ENCODE measurements at regions not wholly inside any gene's neighbourhood (a gene's known extent, or its start where the extent isn't known, plus 50 kb on each side); places are given as distances from the start of the nearest gene placed in this dataset.

DNA sequence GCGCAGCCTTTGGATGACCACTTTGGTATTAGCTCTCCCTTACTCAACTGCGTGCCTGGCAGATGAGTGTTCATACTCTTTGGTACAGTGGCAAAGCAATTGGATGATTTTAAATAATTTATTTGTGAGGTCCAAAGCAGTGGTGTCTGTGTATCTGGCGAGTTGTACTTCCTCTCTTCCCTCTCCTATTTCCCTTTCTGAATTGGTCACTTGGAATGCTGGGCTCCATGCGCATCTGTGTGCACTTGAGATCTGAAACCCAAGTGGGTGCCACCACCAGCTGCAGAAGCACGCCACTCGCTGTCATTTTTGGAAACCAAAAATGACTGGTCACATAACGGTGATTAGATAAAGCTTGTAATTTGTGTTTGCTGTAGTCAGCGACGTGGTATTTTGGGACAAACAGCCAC lies 386.0 kb upstream of the KLF4 start:
- TF ChIP-seq, protein P1, sequence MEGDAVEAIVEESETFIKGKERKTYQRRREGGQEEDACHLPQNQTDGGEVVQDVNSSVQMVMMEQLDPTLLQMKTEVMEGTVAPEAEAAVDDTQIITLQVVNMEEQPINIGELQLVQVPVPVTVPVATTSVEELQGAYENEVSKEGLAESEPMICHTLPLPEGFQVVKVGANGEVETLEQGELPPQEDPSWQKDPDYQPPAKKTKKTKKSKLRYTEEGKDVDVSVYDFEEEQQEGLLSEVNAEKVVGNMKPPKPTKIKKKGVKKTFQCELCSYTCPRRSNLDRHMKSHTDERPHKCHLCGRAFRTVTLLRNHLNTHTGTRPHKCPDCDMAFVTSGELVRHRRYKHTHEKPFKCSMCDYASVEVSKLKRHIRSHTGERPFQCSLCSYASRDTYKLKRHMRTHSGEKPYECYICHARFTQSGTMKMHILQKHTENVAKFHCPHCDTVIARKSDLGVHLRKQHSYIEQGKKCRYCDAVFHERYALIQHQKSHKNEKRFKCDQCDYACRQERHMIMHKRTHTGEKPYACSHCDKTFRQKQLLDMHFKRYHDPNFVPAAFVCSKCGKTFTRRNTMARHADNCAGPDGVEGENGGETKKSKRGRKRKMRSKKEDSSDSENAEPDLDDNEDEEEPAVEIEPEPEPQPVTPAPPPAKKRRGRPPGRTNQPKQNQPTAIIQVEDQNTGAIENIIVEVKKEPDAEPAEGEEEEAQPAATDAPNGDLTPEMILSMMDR (IDR thresholded peaks at IDR 0.05; ENCODE audit: unreplicated experiment) = no peak
- ChIA-PET CTCF (interaction anchor here (0.5 to 1.2 kb wide), 3 partner anchors 9 to 47 kb away, joined by 3 to 4 read pairs (median 3); no protein-coding TSS in a partner anchor), POLR2A (interaction anchor here (0.6 to 0.7 kb wide), 2 partner anchors 14 to 142 kb away, joined by 3 to 4 read pairs; no protein-coding TSS in a partner anchor)
- DNase-seq (ENCODE audit: unreplicated experiment) = no peak
- Mint-ChIP-seq H3K4me1 (ENCODE audit: insufficient read depth, unreplicated experiment) (peaks cover 8% of the 10 kb centered on the region), H3K27ac (ENCODE audit: low read depth, unreplicated experiment) (no peak overlapping the region), H3K27me3 (ENCODE audit: insufficient read depth, unreplicated experiment) (no peaks in the 10 kb centered on the region), H3K4me3 (ENCODE audit: unreplicated experiment) (no peak overlapping the region), H3K36me3 (ENCODE audit: insufficient read depth, unreplicated experiment) (peaks cover 6% of the 10 kb centered on the region), H3K9me3 (ENCODE audit: unreplicated experiment) (peaks cover 8% of the 10 kb centered on the region)
- intact Hi-C loops (cut with micrococcal nuclease) = no loop called here
- BruUV-seq (replicated peaks) = no TSS peak

DNA sequence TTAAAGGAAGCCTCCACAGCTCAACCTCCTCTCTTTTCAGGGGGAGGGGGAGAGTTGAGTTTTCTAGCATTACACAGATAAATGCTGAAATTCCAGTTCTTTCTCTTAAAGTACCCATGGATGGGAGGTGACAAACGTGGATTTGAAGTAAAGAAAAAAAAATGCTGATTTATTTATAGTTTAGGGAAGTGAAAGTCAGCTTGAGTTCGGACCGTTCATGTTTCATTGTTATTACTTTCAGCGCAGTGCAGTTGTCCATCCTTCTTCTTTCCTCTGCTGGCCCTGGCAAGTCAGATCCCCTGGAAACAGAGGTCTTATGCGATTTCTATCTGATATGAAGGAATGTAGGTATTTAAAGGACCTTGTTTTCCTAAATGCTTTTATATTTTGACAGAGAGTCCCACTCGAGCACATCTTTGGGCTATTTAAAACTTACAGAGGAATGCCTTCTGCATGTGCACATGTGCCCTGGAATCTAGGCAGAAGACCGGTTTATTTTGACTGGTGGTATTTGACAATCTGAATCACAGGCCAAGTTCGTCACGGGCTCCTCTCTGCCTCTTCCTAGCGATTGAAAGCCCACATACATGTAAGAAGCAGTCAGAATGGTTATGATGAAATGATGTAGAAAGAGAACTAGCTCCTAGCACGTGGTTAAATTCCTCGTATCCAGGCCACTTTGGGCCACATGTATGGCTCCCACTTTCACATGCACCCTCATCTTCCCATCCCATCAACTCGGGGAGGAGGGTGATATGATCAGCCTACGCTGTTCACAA lies 385.2 kb upstream of the KLF4 start:
- Mint-ChIP-seq H3K27me3 (ENCODE audit: insufficient read depth, unreplicated experiment) (no peaks in the 10 kb centered on the region), H3K4me3 (ENCODE audit: unreplicated experiment) (no peak overlapping the region), H3K4me1 (ENCODE audit: insufficient read depth, unreplicated experiment) (peaks cover 9% of the 10 kb centered on the region), H3K9me3 (ENCODE audit: unreplicated experiment) (peaks cover 8% of the 10 kb centered on the region), H3K36me3 (ENCODE audit: insufficient read depth, unreplicated experiment) (peaks cover 6% of the 10 kb centered on the region), H3K27ac (ENCODE audit: low read depth, unreplicated experiment) (no peak overlapping the region)
- intact Hi-C loops (cut with micrococcal nuclease) = no loop called here
- no peak for DNase-seq (ENCODE audit: unreplicated experiment)
- TF ChIP-seq, protein P1 (IDR thresholded peaks at IDR 0.05; ENCODE audit: unreplicated experiment) = no peak
- POLR2A ChIA-PET = interaction anchor here (0.6 to 1.3 kb wide), 5 partner anchors 14 to 499 kb away, joined by 3 to 4 read pairs (median 4); no protein-coding TSS in a partner anchor
- CTCF ChIA-PET = interaction anchor here (0.5 kb wide), 1 partner anchor 46 kb away, joined by 3 read pairs; no protein-coding TSS in a partner anchor
- BruUV-seq (replicated peaks) = no TSS peak

DNA sequence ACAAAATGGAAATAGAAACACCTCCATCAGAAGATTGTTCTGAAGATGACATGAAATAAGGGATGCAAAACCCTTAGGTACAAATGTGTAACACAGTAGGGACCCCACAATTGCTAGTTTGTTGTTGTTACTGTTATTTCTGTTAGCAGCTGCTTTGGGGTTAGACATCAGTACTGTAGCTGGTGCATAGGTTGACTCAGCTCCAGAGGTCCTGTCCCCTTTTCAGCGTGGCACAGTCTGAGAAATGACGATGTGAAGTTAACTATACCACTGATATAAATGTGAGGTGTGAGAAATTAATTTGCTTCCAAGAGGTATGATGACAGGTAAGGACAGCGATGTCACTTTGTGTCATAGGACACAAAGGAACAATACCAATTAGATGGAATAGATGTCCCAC lies 384.6 kb upstream of the KLF4 start:
- CTCF ChIA-PET = no interaction called here
- POLR2A ChIA-PET = interaction anchor here (0.6 to 1.3 kb wide), 3 partner anchors 17 to 500 kb away, joined by 3 to 4 read pairs (median 4); no protein-coding TSS in a partner anchor
- H3K9me3 Mint-ChIP-seq (ENCODE audit: unreplicated experiment) = peaks cover 8% of the 10 kb centered on the region
- H3K27ac Mint-ChIP-seq (ENCODE audit: low read depth, unreplicated experiment) = no peak overlapping the region
- BruUV-seq (replicated peaks) = no TSS peak
- H3K4me3 Mint-ChIP-seq (ENCODE audit: unreplicated experiment) = no peak overlapping the region
- peaks cover 6% of the 10 kb centered on the region for H3K36me3 Mint-ChIP-seq (ENCODE audit: insufficient read depth, unreplicated experiment)
- H3K27me3 Mint-ChIP-seq (ENCODE audit: insufficient read depth, unreplicated experiment) = no peaks in the 10 kb centered on the region
- TF ChIP-seq, protein P1 (IDR thresholded peaks at IDR 0.05; ENCODE audit: unreplicated experiment) = no peak
- peaks cover 9% of the 10 kb centered on the region for H3K4me1 Mint-ChIP-seq (ENCODE audit: insufficient read depth, unreplicated experiment)
- intact Hi-C loops (cut with micrococcal nuclease) = no loop called here
- DNase-seq (ENCODE audit: unreplicated experiment) = no peak

DNA sequence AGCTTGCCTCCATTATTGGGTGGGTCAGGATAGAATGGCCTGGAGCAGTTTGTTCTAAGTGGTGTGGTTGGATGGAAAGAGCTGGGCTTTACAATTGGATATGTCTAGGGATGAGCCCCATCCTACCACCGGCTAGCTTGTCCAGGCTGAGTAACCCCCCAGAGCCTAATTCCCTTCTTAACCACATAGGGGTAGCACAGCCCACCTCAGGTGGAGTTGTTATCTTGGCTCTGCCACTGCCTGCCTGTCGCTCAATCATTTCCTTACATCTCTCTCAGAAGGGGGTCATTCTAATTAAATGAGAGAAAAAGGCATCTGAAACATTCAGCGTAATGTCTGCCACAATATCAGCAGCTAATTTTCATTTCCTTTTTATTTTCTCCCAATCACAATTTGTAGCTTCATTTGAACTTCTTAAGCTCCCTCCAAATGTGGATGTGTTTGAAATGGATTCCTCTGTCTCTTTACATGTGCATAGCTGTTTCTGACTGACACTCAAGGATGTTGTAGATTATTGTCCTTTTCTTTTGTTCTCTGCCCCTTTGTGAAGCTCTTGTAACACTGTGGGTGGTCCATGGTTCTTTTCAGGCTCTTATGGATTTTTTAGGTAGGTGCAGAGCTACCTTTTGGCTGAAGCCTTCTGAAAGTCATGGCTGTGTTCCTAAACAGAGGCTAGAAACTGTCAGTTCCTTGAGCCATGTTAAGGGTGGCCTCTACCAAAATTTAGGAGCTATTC lies 383.1 kb upstream of the KLF4 start:
- H3K4me3 Mint-ChIP-seq (ENCODE audit: unreplicated experiment) = no peak overlapping the region
- DNase-seq (ENCODE audit: unreplicated experiment) = no peak
- intact Hi-C loops (cut with micrococcal nuclease) = no loop called here
- H3K36me3 Mint-ChIP-seq (ENCODE audit: insufficient read depth, unreplicated experiment) = peaks cover 6% of the 10 kb centered on the region
- no peak overlapping the region for H3K27ac Mint-ChIP-seq (ENCODE audit: low read depth, unreplicated experiment)
- ChIA-PET POLR2A (interaction anchor here (0.6 to 1.0 kb wide), 2 partner anchors 9 to 61 kb away, joined by 3 read pairs; no protein-coding TSS in a partner anchor), CTCF (interaction anchor here (0.7 kb wide), 1 partner anchor 731 kb away, joined by 3 read pairs; no protein-coding TSS in a partner anchor)
- TF ChIP-seq, protein P1 (IDR thresholded peaks at IDR 0.05; ENCODE audit: unreplicated experiment) = no peak
- H3K9me3 Mint-ChIP-seq (ENCODE audit: unreplicated experiment) = peaks cover 8% of the 10 kb centered on the region
- peaks cover 9% of the 10 kb centered on the region for H3K4me1 Mint-ChIP-seq (ENCODE audit: insufficient read depth, unreplicated experiment)
- no peaks in the 10 kb centered on the region for H3K27me3 Mint-ChIP-seq (ENCODE audit: insufficient read depth, unreplicated experiment)
- BruUV-seq (replicated peaks) = no TSS peak
